ENCODE measurements at regions not wholly inside any gene's neighbourhood (a gene's known extent, or its start where the extent isn't known, plus 50 kb on each side); places are given as distances from the start of the nearest gene placed in this dataset.

DNA sequence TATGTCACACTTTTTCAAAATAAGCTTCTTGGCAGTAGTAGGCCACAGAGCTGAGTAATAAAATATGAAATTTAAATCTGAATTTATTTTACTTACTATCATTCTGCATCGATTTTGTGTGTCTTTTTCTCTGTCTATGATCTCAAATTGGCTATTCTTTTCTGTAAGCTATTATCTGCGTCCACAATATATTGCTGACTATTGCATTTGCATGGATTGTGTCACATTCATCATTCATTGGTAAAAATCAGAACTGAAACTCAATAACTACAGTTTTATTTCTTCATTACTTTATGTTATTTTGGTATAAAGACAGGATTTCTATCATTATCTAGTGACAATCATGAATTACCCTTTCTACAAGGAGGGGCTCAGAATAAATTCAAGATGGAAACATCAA is 154.8 kb upstream of the AGR3 start:
- TF ChIP-seq POLR2A (IDR thresholded peaks at IDR 0.05): no peak
- no peak for TF ChIP-seq CTCF (IDR thresholded peaks at IDR 0.05 in 8 of 11, conservative IDR thresholded peaks at IDR 0.05 in 3 of 11)

Data from spleen (tissue), 7 donors.